ENCODE measurements at regions not wholly inside any gene's neighbourhood (a gene's known extent, or its start where the extent isn't known, plus 50 kb on each side); places are given as distances from the start of the nearest gene placed in this dataset.
"Not testable (repeated sequence)": the region's sequence is repeated elsewhere in the genome, so short reads cannot be mapped to it uniquely, and the experiment has no call there.

GRCh38 chr17:21470422-21470821 lies 94.3 kb downstream of the KCNJ12 start:
- intact Hi-C loops (cut with micrococcal nuclease; ENCODE audit: unreplicated experiment); in situ Hi-C loops (cut with MboI): not testable (repeated sequence)
- 7% methylated on average over 3 of the region's 3 CpGs for WGBS (ENCODE audit: insufficient coverage, insufficient replicate concordance, low lambda C conversion rate, missing lambda C conversion rate)

GRCh38 chr17:21470861-21471260 lies 94.7 kb downstream of the KCNJ12 start:
- H3K36me3 ChIP-seq (ENCODE audit: control insufficient read depth in 2 of 2, insufficient read depth in 2 of 2, low read length in 1 of 2), result no peaks in the 10 kb centered on the region
- H3K4me2 ChIP-seq (ENCODE audit: control insufficient read depth, insufficient read depth), result no peak overlapping the region
- no peaks in the 10 kb centered on the region for H3K27me3 ChIP-seq (replicated peaks in 1 of 2; ENCODE audit: control insufficient read depth in 2 of 2, insufficient read depth in 2 of 2, low read length in 1 of 2)
- DNase-seq (ENCODE audit: low read depth, low spot score), result no peak
- FAIRE-seq, result no peak
- intact Hi-C loops (cut with micrococcal nuclease; ENCODE audit: unreplicated experiment), result no loop called here
- no TSS peak for BruUV-seq (replicated peaks)
- 47% methylated on average over 1 of the region's 1 CpG for WGBS (ENCODE audit: insufficient coverage, insufficient replicate concordance, low lambda C conversion rate, missing lambda C conversion rate)
- H3K27ac ChIP-seq (ENCODE audit: control insufficient read depth, insufficient read depth), result no peak overlapping the region
- H3K79me2 ChIP-seq (ENCODE audit: control insufficient read depth, insufficient read depth, low read length), result no peaks in the 10 kb centered on the region
- SMC1A ChIA-PET (ENCODE audit: uncharacterized antibody, unreplicated experiment), result no interaction called here
- no peak for ATAC-seq
- H3K9me3 ChIP-seq (replicated peaks; ENCODE audit: control insufficient read depth, insufficient read depth, low read length), result no peaks in the 10 kb centered on the region
- no peak overlapping the region for H2AFZ ChIP-seq (ENCODE audit: control insufficient read depth, low read depth, low read length)
- no peak overlapping the region for H3K9ac ChIP-seq (ENCODE audit: control insufficient read depth, insufficient read depth, low read length)
- in situ Hi-C loops (cut with MboI), result no loop called here
- no peaks in the 10 kb centered on the region; the same call in 1 of the 2 replicates for H4K20me1 ChIP-seq (ENCODE audit: control insufficient read depth, insufficient read depth)
- H3K4me1 ChIP-seq (ENCODE audit: control insufficient read depth, insufficient read depth, low read length), result no peaks in the 10 kb centered on the region
- CTCF ChIA-PET, result no interaction called here
- H3K4me3 ChIP-seq, result no peak overlapping the region
- RAD21 ChIA-PET (ENCODE audit: unreplicated experiment), result no interaction called here
- POLR2A ChIA-PET, result no interaction called here
- TF ChIP-seq TARDBP (IDR thresholded peaks at IDR 0.05; ENCODE audit: borderline replicate concordance) (no peak), MTA2 (IDR thresholded peaks at IDR 0.05; ENCODE audit: low read depth) (no peak), KDM1A (IDR thresholded peaks at IDR 0.05; ENCODE audit: borderline replicate concordance) (no peak), CEBPZ (IDR thresholded peaks at IDR 0.05; ENCODE audit: low read depth, low read length) (no peak), NFXL1 (IDR thresholded peaks at IDR 0.05; ENCODE audit: borderline replicate concordance) (no peak), NR2F1 (conservative IDR thresholded peaks at IDR 0.05) (no peak), CEBPB (IDR thresholded peaks at IDR 0.05; ENCODE audit: borderline replicate concordance in 1 of 2, low read depth in 2 of 2, low read length in 2 of 2) (no peak), SP1 (IDR thresholded peaks at IDR 0.05; ENCODE audit: low read depth, low read length) (no peak), IKZF2 (IDR thresholded peaks at IDR 0.05) (no peak), CREM (IDR thresholded peaks at IDR 0.05; ENCODE audit: low read depth) (no peak), EZH2 (IDR thresholded peaks at IDR 0.05; ENCODE audit: borderline replicate concordance, control insufficient read depth, low read depth, low read length) (no peak), JUNB (IDR thresholded peaks at IDR 0.05) (no peak)
- TF ChIP-seq, protein P1, sequence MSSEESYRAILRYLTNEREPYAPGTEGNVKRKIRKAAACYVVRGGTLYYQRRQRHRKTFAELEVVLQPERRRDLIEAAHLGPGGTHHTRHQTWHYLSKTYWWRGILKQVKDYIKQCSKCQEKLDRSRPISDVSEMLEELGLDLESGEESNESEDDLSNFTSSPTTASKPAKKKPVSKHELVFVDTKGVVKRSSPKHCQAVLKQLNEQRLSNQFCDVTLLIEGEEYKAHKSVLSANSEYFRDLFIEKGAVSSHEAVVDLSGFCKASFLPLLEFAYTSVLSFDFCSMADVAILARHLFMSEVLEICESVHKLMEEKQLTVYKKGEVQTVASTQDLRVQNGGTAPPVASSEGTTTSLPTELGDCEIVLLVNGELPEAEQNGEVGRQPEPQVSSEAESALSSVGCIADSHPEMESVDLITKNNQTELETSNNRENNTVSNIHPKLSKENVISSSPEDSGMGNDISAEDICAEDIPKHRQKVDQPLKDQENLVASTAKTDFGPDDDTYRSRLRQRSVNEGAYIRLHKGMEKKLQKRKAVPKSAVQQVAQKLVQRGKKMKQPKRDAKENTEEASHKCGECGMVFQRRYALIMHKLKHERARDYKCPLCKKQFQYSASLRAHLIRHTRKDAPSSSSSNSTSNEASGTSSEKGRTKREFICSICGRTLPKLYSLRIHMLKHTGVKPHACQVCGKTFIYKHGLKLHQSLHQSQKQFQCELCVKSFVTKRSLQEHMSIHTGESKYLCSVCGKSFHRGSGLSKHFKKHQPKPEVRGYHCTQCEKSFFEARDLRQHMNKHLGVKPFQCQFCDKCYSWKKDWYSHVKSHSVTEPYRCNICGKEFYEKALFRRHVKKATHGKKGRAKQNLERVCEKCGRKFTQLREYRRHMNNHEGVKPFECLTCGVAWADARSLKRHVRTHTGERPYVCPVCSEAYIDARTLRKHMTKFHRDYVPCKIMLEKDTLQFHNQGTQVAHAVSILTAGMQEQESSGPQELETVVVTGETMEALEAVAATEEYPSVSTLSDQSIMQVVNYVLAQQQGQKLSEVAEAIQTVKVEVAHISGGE (CRISPR knock-in tag; IDR thresholded peaks at IDR 0.05), result no peak

More at GRCh38 chr17:21470422-21470821, 94.3 kb downstream of the KCNJ12 start:
- RAD21 ChIA-PET (ENCODE audit: unreplicated experiment); H3K27ac ChIP-seq (ENCODE audit: control insufficient read depth, insufficient read depth); H3K9ac ChIP-seq (ENCODE audit: control insufficient read depth, insufficient read depth, low read length); H2AFZ ChIP-seq (ENCODE audit: control insufficient read depth, low read depth, low read length); H3K4me3 ChIP-seq; ATAC-seq; POLR2A ChIA-PET; H3K4me2 ChIP-seq (ENCODE audit: control insufficient read depth, insufficient read depth); H3K36me3 ChIP-seq (ENCODE audit: control insufficient read depth in 2 of 2, insufficient read depth in 2 of 2, low read length in 1 of 2); FAIRE-seq; H3K4me1 ChIP-seq (ENCODE audit: control insufficient read depth, insufficient read depth, low read length); H4K20me1 ChIP-seq (ENCODE audit: control insufficient read depth, insufficient read depth); SMC1A ChIA-PET (ENCODE audit: uncharacterized antibody, unreplicated experiment); DNase-seq (ENCODE audit: low read depth, low spot score); H3K27me3 ChIP-seq (replicated peaks in 1 of 2; ENCODE audit: control insufficient read depth in 2 of 2, insufficient read depth in 2 of 2, low read length in 1 of 2); H3K79me2 ChIP-seq (ENCODE audit: control insufficient read depth, insufficient read depth, low read length); BruUV-seq (replicated peaks); H3K9me3 ChIP-seq (replicated peaks; ENCODE audit: control insufficient read depth, insufficient read depth, low read length): not testable (repeated sequence)
- CTCF ChIA-PET, result interaction anchor here (1.0 kb wide), 1 partner anchor 11 kb away, joined by 3 read pairs; no protein-coding TSS in a partner anchor
